ENCODE measurements at regions not wholly inside any gene's neighbourhood (a gene's known extent, or its start where the extent isn't known, plus 50 kb on each side); places are given as distances from the start of the nearest gene placed in this dataset.

DNA sequence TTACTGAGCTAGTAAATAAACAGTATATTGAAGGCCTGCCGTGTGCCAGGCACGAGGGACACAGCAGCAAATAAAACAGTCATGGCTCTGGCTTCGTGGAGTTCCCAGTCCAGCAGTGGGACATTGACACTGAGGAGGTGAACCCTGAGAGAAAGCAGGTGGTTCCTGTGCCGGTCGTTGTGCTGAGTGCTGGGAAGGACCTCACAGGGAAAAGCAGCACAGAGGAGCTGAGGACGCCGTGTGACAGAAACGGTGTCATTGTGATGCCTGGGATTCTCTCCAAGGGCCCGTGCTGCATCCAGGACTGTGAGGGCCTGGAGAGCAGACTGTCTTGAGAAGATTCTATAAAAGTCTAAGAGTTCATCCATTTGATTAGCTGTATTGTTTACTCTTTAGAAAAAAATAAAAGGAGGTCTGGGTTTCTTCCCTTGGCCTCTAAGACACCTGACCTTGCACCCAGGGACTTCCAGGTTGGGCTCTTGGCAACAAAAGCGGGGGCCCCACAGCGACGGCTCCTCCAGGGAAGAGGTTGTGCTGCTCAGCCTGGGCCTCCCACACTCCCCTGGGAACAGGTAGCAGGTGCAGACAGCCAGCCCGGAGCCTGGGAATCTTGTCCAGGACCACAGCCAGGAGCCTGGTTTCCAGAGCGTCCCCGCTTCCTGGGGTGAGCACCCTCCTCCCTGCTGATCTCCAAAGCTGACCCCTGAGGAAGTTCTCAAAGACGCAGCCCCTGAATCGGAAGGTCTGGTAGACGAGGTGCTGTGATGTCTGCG lies 251.2 kb upstream of the PMEPA1 start:
- TF ChIP-seq, protein P1, sequence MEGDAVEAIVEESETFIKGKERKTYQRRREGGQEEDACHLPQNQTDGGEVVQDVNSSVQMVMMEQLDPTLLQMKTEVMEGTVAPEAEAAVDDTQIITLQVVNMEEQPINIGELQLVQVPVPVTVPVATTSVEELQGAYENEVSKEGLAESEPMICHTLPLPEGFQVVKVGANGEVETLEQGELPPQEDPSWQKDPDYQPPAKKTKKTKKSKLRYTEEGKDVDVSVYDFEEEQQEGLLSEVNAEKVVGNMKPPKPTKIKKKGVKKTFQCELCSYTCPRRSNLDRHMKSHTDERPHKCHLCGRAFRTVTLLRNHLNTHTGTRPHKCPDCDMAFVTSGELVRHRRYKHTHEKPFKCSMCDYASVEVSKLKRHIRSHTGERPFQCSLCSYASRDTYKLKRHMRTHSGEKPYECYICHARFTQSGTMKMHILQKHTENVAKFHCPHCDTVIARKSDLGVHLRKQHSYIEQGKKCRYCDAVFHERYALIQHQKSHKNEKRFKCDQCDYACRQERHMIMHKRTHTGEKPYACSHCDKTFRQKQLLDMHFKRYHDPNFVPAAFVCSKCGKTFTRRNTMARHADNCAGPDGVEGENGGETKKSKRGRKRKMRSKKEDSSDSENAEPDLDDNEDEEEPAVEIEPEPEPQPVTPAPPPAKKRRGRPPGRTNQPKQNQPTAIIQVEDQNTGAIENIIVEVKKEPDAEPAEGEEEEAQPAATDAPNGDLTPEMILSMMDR (IDR thresholded peaks at IDR 0.05) = no peak
- no peak for TF ChIP-seq ZFX (IDR thresholded peaks at IDR 0.05; ENCODE audit: borderline replicate concordance)

All from 22Rv1 (cell line).